GM23338 (cell line): ENCODE measurements at regions not wholly inside any gene's neighbourhood (a gene's known extent, or its start where the extent isn't known, plus 50 kb on each side); places are given as distances from the start of the nearest gene placed in this dataset.

ENCODE experiments used
- ATAC-seq: fragments of 200-7000 bp; cut with Tn5 transposase; 3 replicates; pipeline ENCODE4 v1.9.1; 2020
- DNase-seq: peaks from one replicate; pipeline ENCODE4 v3.0.0-alpha.2; 2015; ENCODE audit warnings: low spot score
- H2AFZ ChIP-seq: fragments of 200-600 bp; sonication (generic); 2 replicates; pipeline ENCODE4 v1.8.0; 2016; ENCODE audit warnings: antibody characterized with exemption, mild to moderate bottlenecking, moderate library complexity
- H3F3A ChIP-seq: fragments of 200-600 bp; sonication (generic); replicated peaks from 2 replicates; pipeline ENCODE4 v1.8.0; 2017; ENCODE audit warnings: antibody characterized with exemption, mixed run types, low read depth
- H3K27ac ChIP-seq: fragments of 200-600 bp; sonication (generic); 2 replicates; pipeline ENCODE4 v1.6.1; 2016; ENCODE audit warnings: low read depth
- H3K27me3 ChIP-seq: fragments of 200-600 bp; sonication (generic); 2 replicates; pipeline ENCODE4 v1.8.0; 2016; ENCODE audit warnings: mild to moderate bottlenecking, mixed run types, moderate library complexity; ENCODE audit not compliant: insufficient read depth
- H3K36me3 ChIP-seq: fragments of 200-600 bp; sonication (generic); 2 replicates; pipeline ENCODE4 v1.8.0; 2016; ENCODE audit warnings: mild to moderate bottlenecking; ENCODE audit not compliant: insufficient read depth
- H3K4me1 ChIP-seq: fragments of 200-600 bp; sonication (generic); 2 replicates; pipeline ENCODE4 v1.8.0; 2016; ENCODE audit warnings: mild to moderate bottlenecking, moderate library complexity; ENCODE audit not compliant: insufficient read depth
- H3K4me2 ChIP-seq: fragments of 200-600 bp; sonication (generic); 2 replicates; pipeline ENCODE4 v1.7.1; 2017; ENCODE audit warnings: mixed run types
- H3K4me3 ChIP-seq: fragments of 200-600 bp; sonication (generic); 2 replicates; pipeline ENCODE4 v1.6.1; 2016; ENCODE audit warnings: mixed run types
- H3K79me2 ChIP-seq: fragments of 200-600 bp; sonication (generic); replicated peaks from 2 replicates; pipeline ENCODE4 v1.8.0; 2017; ENCODE audit warnings: mild to moderate bottlenecking; ENCODE audit not compliant: insufficient read depth
- H3K9me2 ChIP-seq: fragments of 200-600 bp; sonication (generic); 2 replicates; pipeline ENCODE4 v1.8.0; 2017; ENCODE audit not compliant: insufficient read depth
- H4K20me1 ChIP-seq: fragments of 200-600 bp; sonication (generic); replicated peaks from 2 replicates; pipeline ENCODE4 v1.8.0; 2017; ENCODE audit warnings: mild to moderate bottlenecking; ENCODE audit not compliant: insufficient read depth
- H3K27ac Mint-ChIP-seq: 2 replicates; pipeline ENCODE4 v1.8.0; 2020; ENCODE audit warnings: inconsistent platforms, mild to moderate bottlenecking, moderate library complexity, mixed read lengths
- H3K27me3 Mint-ChIP-seq: 3 replicates; pipeline ENCODE4 v1.8.0; 2022; ENCODE audit warnings: low read depth, mild to moderate bottlenecking, moderate library complexity, mixed read lengths, inconsistent platforms; ENCODE audit not compliant: insufficient read depth, poor library complexity
- H3K36me3 Mint-ChIP-seq: 3 replicates; pipeline ENCODE4 v1.8.0; 2021; ENCODE audit warnings: low read depth, mild to moderate bottlenecking, inconsistent platforms, moderate library complexity, mixed read lengths
- H3K4me1 Mint-ChIP-seq: 3 replicates; pipeline ENCODE4 v1.8.0; 2020; ENCODE audit warnings: mild to moderate bottlenecking, inconsistent platforms, mixed read lengths
- H3K4me3 Mint-ChIP-seq: 3 replicates; pipeline ENCODE4 v1.8.0; 2021; ENCODE audit warnings: moderate library complexity, mild to moderate bottlenecking, inconsistent platforms, mixed read lengths
- H3K9me3 Mint-ChIP-seq: 3 replicates; pipeline ENCODE4 v1.8.0; 2020; ENCODE audit warnings: moderate library complexity, mild to moderate bottlenecking, inconsistent platforms, mixed read lengths
- CREB1 ChIP-seq: fragments of 250-450 bp; sonication (Bioruptor Pico); IDR thresholded peaks from 2 replicates; pipeline ENCODE4 v1.5.0; 2020; ENCODE audit warnings: low read depth, mild to moderate bottlenecking, moderate library complexity
- CTCF ChIP-seq, 2 experiments: fragments of 200-600 bp in 1 of 2; sonication (generic) in 1 of 2; conservative IDR thresholded peaks; 2 replicates each; pipeline versions ENCODE4 v1.5.1 to v1.6.1; 2016 to 2017; ENCODE audit warnings: antibody characterized with exemption in 2 of 2, low read depth in 2 of 2, mild to moderate bottlenecking in 2 of 2, moderate library complexity in 1 of 2
- ETS1 ChIP-seq: IDR thresholded peaks from 2 replicates; pipeline ENCODE4 v1.6.1; 2016; ENCODE audit warnings: antibody characterized with exemption
- EZH2 ChIP-seq: fragments of 200-600 bp; sonication (generic); IDR thresholded peaks from one replicate; pipeline ENCODE4 v1.8.0; 2017; ENCODE audit warnings: antibody characterized with exemption, mild to moderate bottlenecking, low read depth; ENCODE audit not compliant: unreplicated experiment
- EZH2phosphoT487 ChIP-seq: fragments of 200-600 bp; sonication (generic); IDR thresholded peaks from one replicate; pipeline ENCODE4 v1.8.1; 2018; ENCODE audit warnings: antibody characterized with exemption; ENCODE audit not compliant: unreplicated experiment
- NANOG ChIP-seq: IDR thresholded peaks from 2 replicates; pipeline ENCODE4 v1.6.1; 2016; ENCODE audit warnings: antibody characterized with exemption, borderline replicate concordance
- REST ChIP-seq: IDR thresholded peaks from one replicate; pipeline ENCODE4 v1.6.1; 2018; ENCODE audit warnings: antibody characterized with exemption; ENCODE audit not compliant: unreplicated experiment
- STAT1 ChIP-seq: IDR thresholded peaks from one replicate; pipeline ENCODE4 v1.6.1; 2016; ENCODE audit warnings: antibody characterized with exemption; ENCODE audit not compliant: unreplicated experiment
- ZNF114 ChIP-seq: fragments of 250-450 bp; sonication (Bioruptor Pico); IDR thresholded peaks from 2 replicates; pipeline ENCODE4 v1.5.0; 2020; ENCODE audit warnings: mild to moderate bottlenecking, moderate library complexity
- ZNF331 ChIP-seq: fragments of 250-450 bp; sonication (Bioruptor Pico); IDR thresholded peaks from 2 replicates; pipeline ENCODE4 v1.5.0; 2020; ENCODE audit warnings: low read depth, mild to moderate bottlenecking, moderate library complexity

GRCh38 chr3:79866162-79866561 lies 98.4 kb upstream of the ROBO1 start (continued):
- TF ChIP-seq CTCF (conservative IDR thresholded peaks at IDR 0.05; ENCODE audit: low read depth in 2 of 2) (no peak), ZNF114 (CRISPR knock-in tag) (no peak), ZNF331 (CRISPR knock-in tag) (no peak), EZH2 (no peak), REST (no peak), CREB1 (CRISPR knock-in tag) (no peak), NANOG (no peak)

- H3K27me3 ChIP-seq, result no peaks in the 10 kb centered on the region
- H3K9me2 ChIP-seq, result peaks cover 5% of the 10 kb centered on the region; the same call in 1 of the 2 replicates
- peaks cover 1% of the 10 kb centered on the region for H3K27me3 Mint-ChIP-seq
- H3K79me2 ChIP-seq, result no peaks in the 10 kb centered on the region
- H3K9me3 Mint-ChIP-seq, result no peaks in the 10 kb centered on the region
- no peak overlapping the region for H3K4me3 Mint-ChIP-seq
- no peaks in the 10 kb centered on the region for H3K36me3 ChIP-seq
- H3F3A ChIP-seq, result no peaks in the 10 kb centered on the region
- ATAC-seq (no peak), DNase-seq (no peak)
- H3K4me3 ChIP-seq, result no peak overlapping the region
- H3K36me3 Mint-ChIP-seq, result peaks cover 3% of the 10 kb centered on the region; the same call in 1 of the 3 replicates
- no peak overlapping the region for H2AFZ ChIP-seq
- no peak overlapping the region for H3K27ac Mint-ChIP-seq
- no peaks in the 10 kb centered on the region; the same call in 1 of the 2 replicates for H4K20me1 ChIP-seq
- no peaks in the 10 kb centered on the region for H3K4me1 Mint-ChIP-seq
- no peak overlapping the region for H3K27ac ChIP-seq
- H3K4me2 ChIP-seq, result no peak overlapping the region
- H3K4me1 ChIP-seq, result no peaks in the 10 kb centered on the region
- TF ChIP-seq ETS1, result no peak
- TF ChIP-seq CTCF (conservative IDR thresholded peaks at IDR 0.05; ENCODE audit: low read depth in 2 of 2), result no peak
- no peak for TF ChIP-seq CREB1 (CRISPR knock-in tag)
- no peak for TF ChIP-seq EZH2phosphoT487
- TF ChIP-seq STAT1, result no peak
- TF ChIP-seq ZNF331 (CRISPR knock-in tag), result no peak
Measured at GRCh38 chr3:79864077-79864476, 96.3 kb upstream of the ROBO1 start.
